ENCODE measurements at regions not wholly inside any gene's neighbourhood (a gene's known extent, or its start where the extent isn't known, plus 50 kb on each side); places are given as distances from the start of the nearest gene placed in this dataset.
A peak's percentile ranks its signal among the peaks of the same experiment; 100 is the strongest.

DNA sequence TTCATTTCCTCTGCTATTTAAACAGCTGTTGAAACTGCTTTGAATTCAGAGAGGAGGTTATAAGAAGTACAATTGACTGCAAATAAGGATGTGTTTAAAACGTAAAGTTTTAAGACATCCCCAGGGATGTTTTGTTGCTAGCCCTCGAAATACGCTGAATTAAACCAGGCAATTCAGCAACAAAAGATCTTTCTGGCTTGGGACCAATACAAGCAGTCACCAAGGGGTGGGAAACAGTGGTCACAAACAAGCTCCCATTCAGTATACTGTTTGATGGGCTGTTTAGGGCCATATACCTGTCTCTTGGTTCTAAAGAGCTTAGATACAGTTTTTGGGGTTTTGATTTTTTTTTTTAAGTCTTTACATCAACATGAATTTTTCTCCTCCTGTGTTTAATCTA is 446.3 kb upstream of the POT1 start:
- ATAC-seq = no peak
- TF ChIP-seq ZFP3 (CRISPR knock-in tag; IDR thresholded peaks at IDR 0.05) (no peak), PPARA (CRISPR knock-in tag; IDR thresholded peaks at IDR 0.05; ENCODE audit: borderline replicate concordance) (no peak), OSR1 (CRISPR knock-in tag; IDR thresholded peaks at IDR 0.05) (no peak), ZNF70 (CRISPR knock-in tag; IDR thresholded peaks at IDR 0.05) (no peak), GLIS3 (CRISPR knock-in tag; IDR thresholded peaks at IDR 0.05) (no peak), RARB (CRISPR knock-in tag; IDR thresholded peaks at IDR 0.05) (no peak), ZNF565 (CRISPR knock-in tag; conservative IDR thresholded peaks at IDR 0.05; ENCODE audit: low read depth) (no peak), ZFP30 (CRISPR knock-in tag; IDR thresholded peaks at IDR 0.05) (no peak), BACH2 (CRISPR knock-in tag; IDR thresholded peaks at IDR 0.05; ENCODE audit: borderline replicate concordance) (no peak)

DNA sequence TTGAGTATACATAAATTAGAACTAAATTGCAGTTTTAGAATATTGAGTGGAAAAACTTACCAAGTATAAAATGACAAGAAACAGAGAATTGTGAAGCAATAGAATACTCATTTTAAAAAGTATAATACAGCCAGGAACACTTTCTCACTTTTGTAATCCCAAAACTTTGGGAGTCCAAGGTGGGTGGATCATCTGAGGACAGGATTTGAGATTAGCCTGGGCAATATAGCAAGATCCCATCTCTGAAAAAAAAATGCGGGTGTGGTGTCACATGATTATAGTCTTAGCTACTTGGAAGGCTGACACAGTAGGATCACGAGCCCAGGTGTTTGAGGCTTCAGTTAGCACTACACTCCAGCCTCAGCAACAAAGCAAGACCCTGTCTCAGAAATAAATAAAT is 440.9 kb upstream of the POT1 start:
- no peak for TF ChIP-seq TCF4 (CRISPR knock-in tag; IDR thresholded peaks at IDR 0.05; ENCODE audit: borderline replicate concordance)
- TF ChIP-seq CSDC2 (CRISPR knock-in tag; IDR thresholded peaks at IDR 0.05) = no peak
- TF ChIP-seq CREB5 (CRISPR knock-in tag; IDR thresholded peaks at IDR 0.05; ENCODE audit: low read depth) = no peak
- TF ChIP-seq ZFP30 (CRISPR knock-in tag; IDR thresholded peaks at IDR 0.05) = no peak
- TF ChIP-seq, protein P1, sequence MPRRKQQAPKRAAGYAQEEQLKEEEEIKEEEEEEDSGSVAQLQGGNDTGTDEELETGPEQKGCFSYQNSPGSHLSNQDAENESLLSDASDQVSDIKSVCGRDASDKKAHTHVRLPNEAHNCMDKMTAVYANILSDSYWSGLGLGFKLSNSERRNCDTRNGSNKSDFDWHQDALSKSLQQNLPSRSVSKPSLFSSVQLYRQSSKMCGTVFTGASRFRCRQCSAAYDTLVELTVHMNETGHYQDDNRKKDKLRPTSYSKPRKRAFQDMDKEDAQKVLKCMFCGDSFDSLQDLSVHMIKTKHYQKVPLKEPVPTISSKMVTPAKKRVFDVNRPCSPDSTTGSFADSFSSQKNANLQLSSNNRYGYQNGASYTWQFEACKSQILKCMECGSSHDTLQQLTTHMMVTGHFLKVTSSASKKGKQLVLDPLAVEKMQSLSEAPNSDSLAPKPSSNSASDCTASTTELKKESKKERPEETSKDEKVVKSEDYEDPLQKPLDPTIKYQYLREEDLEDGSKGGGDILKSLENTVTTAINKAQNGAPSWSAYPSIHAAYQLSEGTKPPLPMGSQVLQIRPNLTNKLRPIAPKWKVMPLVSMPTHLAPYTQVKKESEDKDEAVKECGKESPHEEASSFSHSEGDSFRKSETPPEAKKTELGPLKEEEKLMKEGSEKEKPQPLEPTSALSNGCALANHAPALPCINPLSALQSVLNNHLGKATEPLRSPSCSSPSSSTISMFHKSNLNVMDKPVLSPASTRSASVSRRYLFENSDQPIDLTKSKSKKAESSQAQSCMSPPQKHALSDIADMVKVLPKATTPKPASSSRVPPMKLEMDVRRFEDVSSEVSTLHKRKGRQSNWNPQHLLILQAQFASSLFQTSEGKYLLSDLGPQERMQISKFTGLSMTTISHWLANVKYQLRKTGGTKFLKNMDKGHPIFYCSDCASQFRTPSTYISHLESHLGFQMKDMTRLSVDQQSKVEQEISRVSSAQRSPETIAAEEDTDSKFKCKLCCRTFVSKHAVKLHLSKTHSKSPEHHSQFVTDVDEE (CRISPR knock-in tag; IDR thresholded peaks at IDR 0.05) = no peak
- no peak for TF ChIP-seq POU6F1 (CRISPR knock-in tag; IDR thresholded peaks at IDR 0.05; ENCODE audit: borderline replicate concordance, low read depth)
- no peak for TF ChIP-seq ESRRG (CRISPR knock-in tag; IDR thresholded peaks at IDR 0.05)
- TF ChIP-seq, protein P2, sequence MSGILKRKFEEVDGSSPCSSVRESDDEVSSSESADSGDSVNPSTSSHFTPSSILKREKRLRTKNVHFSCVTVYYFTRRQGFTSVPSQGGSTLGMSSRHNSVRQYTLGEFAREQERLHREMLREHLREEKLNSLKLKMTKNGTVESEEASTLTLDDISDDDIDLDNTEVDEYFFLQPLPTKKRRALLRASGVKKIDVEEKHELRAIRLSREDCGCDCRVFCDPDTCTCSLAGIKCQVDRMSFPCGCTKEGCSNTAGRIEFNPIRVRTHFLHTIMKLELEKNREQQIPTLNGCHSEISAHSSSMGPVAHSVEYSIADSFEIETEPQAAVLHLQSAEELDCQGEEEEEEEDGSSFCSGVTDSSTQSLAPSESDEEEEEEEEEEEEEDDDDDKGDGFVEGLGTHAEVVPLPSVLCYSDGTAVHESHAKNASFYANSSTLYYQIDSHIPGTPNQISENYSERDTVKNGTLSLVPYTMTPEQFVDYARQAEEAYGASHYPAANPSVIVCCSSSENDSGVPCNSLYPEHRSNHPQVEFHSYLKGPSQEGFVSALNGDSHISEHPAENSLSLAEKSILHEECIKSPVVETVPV (CRISPR knock-in tag; IDR thresholded peaks at IDR 0.05) = no peak
- no peak for TF ChIP-seq SNAI2 (CRISPR knock-in tag; IDR thresholded peaks at IDR 0.05)
- TF ChIP-seq, protein P3, sequence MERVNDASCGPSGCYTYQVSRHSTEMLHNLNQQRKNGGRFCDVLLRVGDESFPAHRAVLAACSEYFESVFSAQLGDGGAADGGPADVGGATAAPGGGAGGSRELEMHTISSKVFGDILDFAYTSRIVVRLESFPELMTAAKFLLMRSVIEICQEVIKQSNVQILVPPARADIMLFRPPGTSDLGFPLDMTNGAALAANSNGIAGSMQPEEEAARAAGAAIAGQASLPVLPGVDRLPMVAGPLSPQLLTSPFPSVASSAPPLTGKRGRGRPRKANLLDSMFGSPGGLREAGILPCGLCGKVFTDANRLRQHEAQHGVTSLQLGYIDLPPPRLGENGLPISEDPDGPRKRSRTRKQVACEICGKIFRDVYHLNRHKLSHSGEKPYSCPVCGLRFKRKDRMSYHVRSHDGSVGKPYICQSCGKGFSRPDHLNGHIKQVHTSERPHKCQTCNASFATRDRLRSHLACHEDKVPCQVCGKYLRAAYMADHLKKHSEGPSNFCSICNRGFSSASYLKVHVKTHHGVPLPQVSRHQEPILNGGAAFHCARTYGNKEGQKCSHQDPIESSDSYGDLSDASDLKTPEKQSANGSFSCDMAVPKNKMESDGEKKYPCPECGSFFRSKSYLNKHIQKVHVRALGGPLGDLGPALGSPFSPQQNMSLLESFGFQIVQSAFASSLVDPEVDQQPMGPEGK (CRISPR knock-in tag; IDR thresholded peaks at IDR 0.05; ENCODE audit: borderline replicate concordance) = no peak
- TF ChIP-seq BACH2 (CRISPR knock-in tag; IDR thresholded peaks at IDR 0.05; ENCODE audit: borderline replicate concordance) = no peak
- TF ChIP-seq OSR1 (CRISPR knock-in tag; IDR thresholded peaks at IDR 0.05) = no peak
- TF ChIP-seq ZNF565 (CRISPR knock-in tag; conservative IDR thresholded peaks at IDR 0.05; ENCODE audit: low read depth) = no peak
- TF ChIP-seq ZC3H10 (CRISPR knock-in tag; IDR thresholded peaks at IDR 0.05) = no peak
- TF ChIP-seq ZFP3 (CRISPR knock-in tag; IDR thresholded peaks at IDR 0.05) = no peak
- no peak for TF ChIP-seq GLIS3 (CRISPR knock-in tag; IDR thresholded peaks at IDR 0.05)
- no peak for TF ChIP-seq ZNF70 (CRISPR knock-in tag; IDR thresholded peaks at IDR 0.05)
- TF ChIP-seq ISL1 (CRISPR knock-in tag; IDR thresholded peaks at IDR 0.05) = no peak
- TF ChIP-seq ZNF8 (CRISPR knock-in tag; IDR thresholded peaks at IDR 0.05) = no peak
- no peak for TF ChIP-seq TOX (CRISPR knock-in tag; IDR thresholded peaks at IDR 0.05; ENCODE audit: borderline replicate concordance)
- ATAC-seq = no peak

- peak; percentile 80 for ATAC-seq
- no peak for TF ChIP-seq PPARA (CRISPR knock-in tag; IDR thresholded peaks at IDR 0.05; ENCODE audit: borderline replicate concordance)
- no peak for TF ChIP-seq ZNF565 (CRISPR knock-in tag; conservative IDR thresholded peaks at IDR 0.05; ENCODE audit: low read depth)
- peak; percentile 100 for TF ChIP-seq CREB5 (CRISPR knock-in tag; IDR thresholded peaks at IDR 0.05; ENCODE audit: low read depth)
- TF ChIP-seq ZFP3 (CRISPR knock-in tag; IDR thresholded peaks at IDR 0.05) = peak; percentile 74; the same call in 1 of the 2 replicates
- TF ChIP-seq GLIS3 (CRISPR knock-in tag; IDR thresholded peaks at IDR 0.05) = peak; percentile 69; the same call in 1 of the 2 replicates
- TF ChIP-seq TOX (CRISPR knock-in tag; IDR thresholded peaks at IDR 0.05; ENCODE audit: borderline replicate concordance) = no peak
- peak; percentile 95 for TF ChIP-seq ISL1 (CRISPR knock-in tag; IDR thresholded peaks at IDR 0.05)
- TF ChIP-seq ESRRG (CRISPR knock-in tag; IDR thresholded peaks at IDR 0.05) = peak; percentile 84; the same call in 1 of the 2 replicates
- TF ChIP-seq TCF4 (CRISPR knock-in tag; IDR thresholded peaks at IDR 0.05; ENCODE audit: borderline replicate concordance) = 0 out of 2 replicates have a peak, but pooled peaks have one; percentile 42
- TF ChIP-seq, protein P2 (CRISPR knock-in tag; IDR thresholded peaks at IDR 0.05) = 0 out of 2 replicates have a peak, but pooled peaks have one; percentile 42
- TF ChIP-seq ZC3H10 (CRISPR knock-in tag; IDR thresholded peaks at IDR 0.05) = no peak
- TF ChIP-seq CSDC2 (CRISPR knock-in tag; IDR thresholded peaks at IDR 0.05) = peak; percentile 92
- TF ChIP-seq, protein P3 (CRISPR knock-in tag; IDR thresholded peaks at IDR 0.05; ENCODE audit: borderline replicate concordance) = peak; percentile 69; the same call in 1 of the 2 replicates
These were observed 434.2 kb upstream of the POT1 start for GRCh38 chr7:125363873-125364272.
